MM.1S (cell line): ENCODE measurements at regions not wholly inside any gene's neighbourhood (a gene's known extent, or its start where the extent isn't known, plus 50 kb on each side); places are given as distances from the start of the nearest gene placed in this dataset.
"Not testable (repeated sequence)": the region's sequence is repeated elsewhere in the genome, so short reads cannot be mapped to it uniquely, and the experiment has no call there.

ENCODE experiments used
- DNase-seq: peaks from one replicate; pipeline ENCODE4 v3.0.0-alpha.2; 2015
- H2AFZ ChIP-seq: fragments of 300-600 bp; sonication (generic); 2 replicates; pipeline ENCODE4 v1.6.0; 2016; ENCODE audit warnings: antibody characterized with exemption, low read length
- H3F3A ChIP-seq: fragments of 300-600 bp; sonication (generic); 2 replicates; pipeline ENCODE4 v1.6.1; 2016; ENCODE audit warnings: mild to moderate bottlenecking, antibody characterized with exemption, low read length, moderate library complexity, mixed read lengths; ENCODE audit not compliant: insufficient read depth
- H3K27ac ChIP-seq: fragments of 300-600 bp; sonication (generic); 2 replicates; pipeline ENCODE4 v1.5.1; 2016; ENCODE audit warnings: mild to moderate bottlenecking, low read length
- H3K27me3 ChIP-seq: fragments of 300-600 bp; sonication (generic); replicated peaks from 2 replicates; pipeline ENCODE4 v1.6.0; 2016; ENCODE audit warnings: low read length; ENCODE audit not compliant: insufficient read depth
- H3K36me3 ChIP-seq: fragments of 300-600 bp; sonication (generic); replicated peaks from 2 replicates; pipeline ENCODE4 v1.6.1; 2016; ENCODE audit warnings: mild to moderate bottlenecking, low read length, mixed read lengths; ENCODE audit not compliant: insufficient read depth
- H3K4me1 ChIP-seq: fragments of 300-600 bp; sonication (generic); 2 replicates; pipeline ENCODE4 v1.6.1; 2016; ENCODE audit warnings: low read length, mixed read lengths
- H3K4me2 ChIP-seq: fragments of 300-600 bp; sonication (generic); 2 replicates; pipeline ENCODE4 v1.6.0; 2016; ENCODE audit warnings: low read depth, low read length
- H3K4me3 ChIP-seq: fragments of 300-600 bp; sonication (generic); 2 replicates; pipeline ENCODE4 v1.5.1; 2016; ENCODE audit warnings: low read length, mixed read lengths
- H3K79me2 ChIP-seq: fragments of 300-600 bp; sonication (generic); 2 replicates; pipeline ENCODE4 v1.6.1; 2016; ENCODE audit warnings: mixed run types, low read length, mixed read lengths
- H3K9ac ChIP-seq: fragments of 300-600 bp; sonication (generic); 2 replicates; pipeline ENCODE4 v1.6.1; 2016; ENCODE audit warnings: low read length, mixed read lengths
- H3K9me2 ChIP-seq: fragments of 300-600 bp; sonication (generic); replicated peaks from 2 replicates; pipeline ENCODE4 v1.6.1; 2016; ENCODE audit warnings: mild to moderate bottlenecking, low read length, mixed read lengths; ENCODE audit not compliant: insufficient read depth
- H3K9me3 ChIP-seq: fragments of 300-600 bp; sonication (generic); replicated peaks from 2 replicates; pipeline ENCODE4 v1.6.1; 2016; ENCODE audit warnings: mild to moderate bottlenecking, low read length, mixed read lengths; ENCODE audit not compliant: insufficient read depth
- H4K20me1 ChIP-seq: fragments of 300-600 bp; sonication (generic); 2 replicates; pipeline ENCODE4 v1.6.1; 2016; ENCODE audit warnings: mild to moderate bottlenecking, low read length, moderate library complexity, mixed read lengths; ENCODE audit not compliant: insufficient read depth
- CTCF ChIP-seq: fragments of 300-600 bp; sonication (generic); IDR thresholded peaks from 2 replicates; pipeline ENCODE4 v1.5.1; 2016; ENCODE audit warnings: antibody characterized with exemption, low read length, mixed read lengths
- EZH2 ChIP-seq: fragments of 300-600 bp; sonication (generic); optimal IDR thresholded peaks from 2 replicates; pipeline ENCODE3; 2017; ENCODE audit warnings: low read depth, mild to moderate bottlenecking, antibody characterized with exemption, low read length, mixed read lengths
- EZH2phosphoT487 ChIP-seq: fragments of 300-600 bp; sonication (generic); IDR thresholded peaks from 2 replicates; pipeline ENCODE4 v1.6.1; 2018; ENCODE audit warnings: antibody characterized with exemption, low read length

GRCh38 chr13:103473081-103473480, 406.9 kb upstream of the SLC10A2 start:
- no peaks in the 10 kb centered on the region for H3K27me3 ChIP-seq
- no peaks in the 10 kb centered on the region for H3K36me3 ChIP-seq
- H3F3A ChIP-seq: no peaks in the 10 kb centered on the region
- H3K4me2 ChIP-seq: no peak overlapping the region
- no peaks in the 10 kb centered on the region for H3K79me2 ChIP-seq
- DNase-seq: no peak
- H2AFZ ChIP-seq: no peak overlapping the region
- no peaks in the 10 kb centered on the region for H3K9me2 ChIP-seq
- no peaks in the 10 kb centered on the region for H3K4me1 ChIP-seq
- no peaks in the 10 kb centered on the region for H3K9me3 ChIP-seq
- TF ChIP-seq EZH2phosphoT487: no peak
- no peak for TF ChIP-seq EZH2
- no peak for TF ChIP-seq CTCF
- no peak overlapping the region for H3K4me3 ChIP-seq
- no peak overlapping the region for H3K9ac ChIP-seq
- H3K27ac ChIP-seq: no peak overlapping the region
- H4K20me1 ChIP-seq: no peaks in the 10 kb centered on the region

GRCh38 chr13:103471896-103472295, 405.7 kb upstream of the SLC10A2 start:
- no peak overlapping the region for H3K27ac ChIP-seq
- no peak for DNase-seq
- no peaks in the 10 kb centered on the region for H4K20me1 ChIP-seq
- H2AFZ ChIP-seq: no peak overlapping the region
- no peak overlapping the region for H3K4me2 ChIP-seq
- H3K4me1 ChIP-seq: no peaks in the 10 kb centered on the region
- no peaks in the 10 kb centered on the region for H3K27me3 ChIP-seq
- H3F3A ChIP-seq: no peaks in the 10 kb centered on the region
- no peaks in the 10 kb centered on the region for H3K36me3 ChIP-seq
- H3K9me2 ChIP-seq: no peaks in the 10 kb centered on the region
- H3K9ac ChIP-seq: no peak overlapping the region
- H3K4me3 ChIP-seq: no peak overlapping the region
- H3K79me2 ChIP-seq: no peaks in the 10 kb centered on the region
- TF ChIP-seq EZH2phosphoT487: no peak
- TF ChIP-seq CTCF: no peak
- no peak for TF ChIP-seq EZH2
- no peaks in the 10 kb centered on the region for H3K9me3 ChIP-seq

GRCh38 chr13:103469771-103470170, 403.6 kb upstream of the SLC10A2 start:
- Histone ChIP-seq H3F3A (no peaks in the 10 kb centered on the region), H3K27me3 (no peaks in the 10 kb centered on the region), H3K27ac (no peak overlapping the region), H4K20me1 (no peaks in the 10 kb centered on the region), H3K4me1 (no peaks in the 10 kb centered on the region), H3K4me3 (no peak overlapping the region), H3K9ac (no peak overlapping the region), H3K36me3 (no peaks in the 10 kb centered on the region), H2AFZ (no peak overlapping the region), H3K4me2 (no peak overlapping the region), H3K9me3 (no peaks in the 10 kb centered on the region), H3K79me2 (no peaks in the 10 kb centered on the region), H3K9me2 (no peaks in the 10 kb centered on the region)
- no peak for TF ChIP-seq EZH2
- TF ChIP-seq CTCF: no peak
- no peak for TF ChIP-seq EZH2phosphoT487
- DNase-seq: no peak

- H3K36me3 ChIP-seq: no peaks in the 10 kb centered on the region
- H4K20me1 ChIP-seq: no peaks in the 10 kb centered on the region
- H3K27ac ChIP-seq: no peak overlapping the region
- no peaks in the 10 kb centered on the region for H3K9me3 ChIP-seq
- H3K4me1 ChIP-seq: no peaks in the 10 kb centered on the region
- H3K4me3 ChIP-seq: no peak overlapping the region
- no peak overlapping the region for H3K9ac ChIP-seq
- no peak overlapping the region for H2AFZ ChIP-seq
- H3K9me2 ChIP-seq: no peaks in the 10 kb centered on the region
- no peak for TF ChIP-seq EZH2phosphoT487
- no peak for TF ChIP-seq CTCF
- TF ChIP-seq EZH2: no peak
- no peaks in the 10 kb centered on the region for H3K79me2 ChIP-seq
- H3K4me2 ChIP-seq: no peak overlapping the region
- no peaks in the 10 kb centered on the region for H3K27me3 ChIP-seq
- no peaks in the 10 kb centered on the region for H3F3A ChIP-seq
- DNase-seq: no peak
Observed at GRCh38 chr13:103466761-103467160, 400.5 kb upstream of the SLC10A2 start.

- H3K27ac ChIP-seq, H3K4me3 ChIP-seq, H3K9ac ChIP-seq, H3K4me2 ChIP-seq, H3K27me3 ChIP-seq, H3K9me3 ChIP-seq, H3K79me2 ChIP-seq, H4K20me1 ChIP-seq, H3K4me1 ChIP-seq, H3K36me3 ChIP-seq, H3F3A ChIP-seq, H3K9me2 ChIP-seq, DNase-seq, H2AFZ ChIP-seq: not testable (repeated sequence)
Observed at GRCh38 chr13:103460246-103460645, 394.0 kb upstream of the SLC10A2 start.
